NB4 (cell line): ENCODE measurements at regions not wholly inside any gene's neighbourhood (a gene's known extent, or its start where the extent isn't known, plus 50 kb on each side); places are given as distances from the start of the nearest gene placed in this dataset.

Source experiments
- POLR2A ChIP-seq: IDR thresholded peaks from 2 replicates; pipeline ENCODE4 v1.6.1; 2011; ENCODE audit warnings: mild to moderate bottlenecking; ENCODE audit not compliant: insufficient read length; ENCODE audit errors: extremely low read depth
- TF ChIP-seq, protein P1 (sequence below): IDR thresholded peaks from one replicate; pipeline ENCODE4 v1.5.1; 2012; ENCODE audit warnings: low read depth, low read length

DNA sequence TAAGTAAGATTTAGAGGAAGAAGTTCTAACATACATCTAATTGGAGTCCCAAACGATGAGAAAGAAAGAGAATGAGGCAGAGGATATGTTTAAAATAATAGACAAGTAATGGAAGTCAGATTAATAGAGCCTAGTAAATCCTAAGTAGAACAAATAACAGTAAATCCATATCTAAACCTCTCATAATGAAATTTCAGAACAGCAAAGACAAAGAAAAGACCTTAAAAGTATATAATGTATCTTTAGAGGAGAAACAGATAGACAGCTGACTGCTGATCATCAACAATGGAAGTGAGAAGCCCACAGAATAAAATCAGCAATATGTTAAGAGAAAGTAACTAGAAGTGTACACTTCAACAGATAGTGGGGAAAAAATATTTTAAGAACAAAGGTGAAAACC is 536.2 kb upstream of the ZFHX3 start:
- TF ChIP-seq, protein P1, sequence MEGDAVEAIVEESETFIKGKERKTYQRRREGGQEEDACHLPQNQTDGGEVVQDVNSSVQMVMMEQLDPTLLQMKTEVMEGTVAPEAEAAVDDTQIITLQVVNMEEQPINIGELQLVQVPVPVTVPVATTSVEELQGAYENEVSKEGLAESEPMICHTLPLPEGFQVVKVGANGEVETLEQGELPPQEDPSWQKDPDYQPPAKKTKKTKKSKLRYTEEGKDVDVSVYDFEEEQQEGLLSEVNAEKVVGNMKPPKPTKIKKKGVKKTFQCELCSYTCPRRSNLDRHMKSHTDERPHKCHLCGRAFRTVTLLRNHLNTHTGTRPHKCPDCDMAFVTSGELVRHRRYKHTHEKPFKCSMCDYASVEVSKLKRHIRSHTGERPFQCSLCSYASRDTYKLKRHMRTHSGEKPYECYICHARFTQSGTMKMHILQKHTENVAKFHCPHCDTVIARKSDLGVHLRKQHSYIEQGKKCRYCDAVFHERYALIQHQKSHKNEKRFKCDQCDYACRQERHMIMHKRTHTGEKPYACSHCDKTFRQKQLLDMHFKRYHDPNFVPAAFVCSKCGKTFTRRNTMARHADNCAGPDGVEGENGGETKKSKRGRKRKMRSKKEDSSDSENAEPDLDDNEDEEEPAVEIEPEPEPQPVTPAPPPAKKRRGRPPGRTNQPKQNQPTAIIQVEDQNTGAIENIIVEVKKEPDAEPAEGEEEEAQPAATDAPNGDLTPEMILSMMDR, result no peak
- TF ChIP-seq POLR2A, result no peak
